DMS153 treated with DMSO at 0.1 percent for 48 hours (cell line): ENCODE measurements at regions not wholly inside any gene's neighbourhood (a gene's known extent, or its start where the extent isn't known, plus 50 kb on each side); places are given as distances from the start of the nearest gene placed in this dataset.

ENCODE experiments used
- DNase-seq: peaks from one replicate; lab custom pipeline; 2025; ENCODE audit not compliant: unreplicated experiment; lab: John Stamatoyannopoulos, UW

GRCh38 chr18:67919316-67919715 is 402.8 kb upstream of the DSEL start:
- DNase-seq: no peak

- DNase-seq: no peak
Measured at GRCh38 chr18:67916097-67916496, 399.6 kb upstream of the DSEL start.

GRCh38 chr18:67913040-67913439 is 396.5 kb upstream of the DSEL start:
- no peak for DNase-seq

GRCh38 chr18:67901573-67901972 is 385.1 kb upstream of the DSEL start:
- no peak for DNase-seq

- DNase-seq: no peak
Measured at GRCh38 chr18:67896451-67896850, 379.9 kb upstream of the DSEL start.

- DNase-seq: no peak
Measured at GRCh38 chr18:67893916-67894315, 377.4 kb upstream of the DSEL start.

GRCh38 chr18:67876871-67877270 is 360.4 kb upstream of the DSEL start:
- DNase-seq: no peak

- no peak for DNase-seq
Measured at GRCh38 chr18:67875944-67876343, 359.4 kb upstream of the DSEL start.

GRCh38 chr18:67875060-67875459 is 358.5 kb upstream of the DSEL start:
- DNase-seq: no peak

GRCh38 chr18:67865400-67865799 is 348.9 kb upstream of the DSEL start:
- DNase-seq: no peak

GRCh38 chr18:67864677-67865340 is 348.3 kb upstream of the DSEL start:
- DNase-seq: no peak

GRCh38 chr18:67862069-67862468 is 345.5 kb upstream of the DSEL start:
- no peak for DNase-seq

- no peak for DNase-seq
Measured at GRCh38 chr18:67854340-67854739, 337.8 kb upstream of the DSEL start.

GRCh38 chr18:67846422-67847098 is 330.0 kb upstream of the DSEL start:
- no peak for DNase-seq

GRCh38 chr18:67845035-67845434 is 328.5 kb upstream of the DSEL start:
- DNase-seq: no peak

GRCh38 chr18:67840379-67840778 is 323.9 kb upstream of the DSEL start:
- no peak for DNase-seq

- no peak for DNase-seq
Measured at GRCh38 chr18:67818432-67818831, 301.9 kb upstream of the DSEL start.

- DNase-seq: no peak
Measured at GRCh38 chr18:67815280-67815679, 298.8 kb upstream of the DSEL start.

- DNase-seq: no peak
Measured at GRCh38 chr18:67813380-67814028, 297.0 kb upstream of the DSEL start.

GRCh38 chr18:67805261-67805660 is 288.7 kb upstream of the DSEL start:
- DNase-seq: no peak

GRCh38 chr18:67794521-67794920 is 278.0 kb upstream of the DSEL start:
- DNase-seq: no peak

GRCh38 chr18:67790527-67790926 is 274.0 kb upstream of the DSEL start:
- no peak for DNase-seq
